A549 (cell line): ENCODE measurements at regions not wholly inside any gene's neighbourhood (a gene's known extent, or its start where the extent isn't known, plus 50 kb on each side); places are given as distances from the start of the nearest gene placed in this dataset.

Experiments
- CEBPB ChIP-seq, 2 experiments: fragments of >200 bp in 1 of 2; sonication (Bioruptor Twin) in 1 of 2; formaldehyde crosslinking in 1 of 2; IDR thresholded peaks; 2 replicates each; pipeline ENCODE4 v1.6.1; 2012 to 2016
- CTCF ChIP-seq: fragments of >200 bp; sonication (Bioruptor Twin); formaldehyde crosslinking; IDR thresholded peaks from 3 replicates; pipeline ENCODE4 v1.5.1; 2016
- EHMT2 ChIP-seq: fragments of 200-600 bp; sonication (generic); IDR thresholded peaks from 2 replicates; pipeline ENCODE4 v1.6.1; 2016; ENCODE audit warnings: antibody characterized with exemption, low read depth, mild to moderate bottlenecking, moderate library complexity
- EP300 ChIP-seq, 2 experiments: fragments of >200 bp; sonication (Bioruptor Twin); formaldehyde crosslinking; IDR thresholded peaks; 2 replicates in 1 of 2; 3 replicates in 1 of 2; pipeline ENCODE4 v1.6.1; 2016 to 2017
- KDM1A ChIP-seq: fragments of 200-600 bp; sonication (generic); IDR thresholded peaks from 2 replicates; pipeline ENCODE4 v1.6.1; 2016; ENCODE audit warnings: low read depth, mild to moderate bottlenecking
- MYC ChIP-seq: IDR thresholded peaks from 2 replicates; pipeline ENCODE4 v1.6.1; 2012; ENCODE audit warnings: mild to moderate bottlenecking, inconsistent platforms, low read length, improper control_type of control experiment, borderline replicate concordance
- NR3C1 ChIP-seq: fragments of >200 bp; sonication (Bioruptor Twin); formaldehyde crosslinking; IDR thresholded peaks from 3 replicates; pipeline ENCODE4 v1.6.1; 2017
- POLR2A ChIP-seq: IDR thresholded peaks from 2 replicates; pipeline ENCODE4 v1.6.1; 2012; ENCODE audit warnings: mild to moderate bottlenecking, low read length
- SREBF2 ChIP-seq: fragments of 450-650 bp; IDR thresholded peaks from 2 replicates; pipeline ENCODE4 v1.6.1; 2014; ENCODE audit warnings: mild to moderate bottlenecking, moderate library complexity
- ZFP36 ChIP-seq: fragments of 450-650 bp; IDR thresholded peaks from 2 replicates; pipeline ENCODE4 v1.6.1; 2014; ENCODE audit warnings: borderline replicate concordance; ENCODE audit not compliant: partially characterized antibody

DNA sequence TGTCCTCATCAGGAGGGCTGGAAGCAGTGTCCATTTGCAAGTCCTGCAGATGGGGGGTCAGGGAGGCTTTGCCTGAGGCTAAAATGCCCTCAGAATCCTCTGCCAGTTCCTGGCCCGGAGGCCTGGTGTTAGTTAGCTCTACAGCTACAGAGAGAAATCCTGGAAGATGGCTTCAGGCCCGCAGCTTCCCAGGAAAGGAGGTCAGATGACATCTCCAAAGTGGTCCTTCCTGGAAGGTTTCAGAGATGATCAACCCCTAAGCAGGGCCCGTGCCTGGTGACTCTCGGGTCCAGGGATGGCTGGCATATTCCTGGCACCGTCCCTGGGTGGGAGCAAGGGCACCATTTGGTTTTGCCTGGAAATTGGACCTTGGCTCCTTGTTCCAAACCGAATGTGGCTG, 959.1 kb downstream of the BRD1 start:
- TF ChIP-seq NR3C1 = no peak
- no peak for TF ChIP-seq POLR2A
- no peak for TF ChIP-seq CTCF
- no peak for TF ChIP-seq EHMT2
- no peak for TF ChIP-seq CEBPB (IDR thresholded peaks at IDR 0.05)
- no peak for TF ChIP-seq MYC
- no peak for TF ChIP-seq KDM1A
- TF ChIP-seq SREBF2 = no peak
- TF ChIP-seq EP300 (IDR thresholded peaks at IDR 0.05) = no peak
- TF ChIP-seq ZFP36 = no peak
